Heart right ventricle (tissue), 16 donors: ENCODE measurements at regions not wholly inside any gene's neighbourhood (a gene's known extent, or its start where the extent isn't known, plus 50 kb on each side); places are given as distances from the start of the nearest gene placed in this dataset.

Experiments used
- ATAC-seq, 8 donors: fragments of 200-7000 bp; cut with Tn5 transposase; one replicate each; pipeline ENCODE4 v1.9.1; 2020; ENCODE audit warnings: mild to moderate bottlenecking in 8 of 8, moderate library complexity in 8 of 8, moderate number of reproducible peaks in 1 of 8
- DNase-seq, 2 donors: peaks; one replicate each; pipeline ENCODE4 v3.0.0-alpha.2; 2020
- H3K27ac ChIP-seq, 10 donors: fragments of 200-600 bp; sonication (generic) in 2 of 10; one replicate each; pipeline versions ENCODE4 v1.5.0 to v1.8.0; 2020 to 2022; ENCODE audit warnings: mild to moderate bottlenecking in 3 of 10
- H3K27me3 ChIP-seq, 7 donors: fragments of 200-600 bp; one replicate each; pipeline ENCODE4 v1.8.0; 2021 to 2022; ENCODE audit warnings: mild to moderate bottlenecking in 2 of 7
- H3K36me3 ChIP-seq, 9 donors: fragments of 200-600 bp; sonication (generic) in 1 of 9; one replicate each; pipeline versions ENCODE4 v1.5.0 to v1.8.0; 2020 to 2022; ENCODE audit warnings: mild to moderate bottlenecking in 2 of 9
- H3K4me1 ChIP-seq, 9 donors: fragments of 200-600 bp; sonication (generic) in 1 of 9; one replicate each; pipeline versions ENCODE4 v1.5.0 to v1.8.0; 2020 to 2022; ENCODE audit warnings: mild to moderate bottlenecking in 4 of 9
- H3K4me3 ChIP-seq, 10 donors: fragments of 200-600 bp; sonication (generic) in 2 of 10; one replicate each; pipeline versions ENCODE4 v1.5.0 to v1.8.0; 2020 to 2022; ENCODE audit warnings: mild to moderate bottlenecking in 7 of 10, moderate library complexity in 2 of 10
- H3K9me3 ChIP-seq, 11 donors: fragments of 200-600 bp in 10 of 11; sonication (generic) in 2 of 11; one replicate each; pipeline versions ENCODE4 v1.5.0 to v1.8.0; 2013 to 2022; ENCODE audit warnings: mild to moderate bottlenecking in 2 of 11, control low read depth in 1 of 11, moderate library complexity in 1 of 11
- CTCF ChIP-seq, 9 donors: fragments of 200-600 bp; sonication (generic) in 2 of 9; IDR thresholded peaks; one replicate each; pipeline versions ENCODE4 v1.5.0 to v1.8.0; 2021 to 2022; ENCODE audit warnings: antibody characterized with exemption in 9 of 9, mild to moderate bottlenecking in 5 of 9, moderate library complexity in 1 of 9
- WGBS, 2 donors: extraction: QIAGEN DNeasy Blood & Tissue Kit; methylation state at CpG; one replicate each; pipeline ENCODE4 v1.1.7; 2013; ENCODE audit warnings: inconsistent platforms in 1 of 2; 5-methylcytosine and 5-hydroxymethylcytosine counted together
- intact Hi-C, 10 donors: fragments of 100-400 bp; cut with DNase I; formaldehyde crosslinking; loops; one replicate each; pipeline versions ENCODE4 v1.11.1 to v1.14.2; 2022
- donor health status: Arrhythmogenic right ventricular cardiomyopathy.
- donor health status: ischemic (EF 13 %, LVEDD 7.1; RV severe dilation, severe dysfunction).
- donor health status: healthy with polysubstance abuse.
- donor health status: DM: no; HTN: yes; CAD: no.
- donor health status: DM: no; HTN: no; CAD: no.
- donor health status: ischemic (EF 25% LVEDD 6.9; RV normal size, moderate dysfunction).
- donor health status: ischemic (EF 25% LVEDD 5.7; RV mildly dilated, moderate dysfunction).
- donor health status: healthy.
- donor health status: DM: yes; HTN: yes; CAD: no.
- donor health status: Ischemic cardiomyopathy.
- donor health status: ischemic (EF 35%, LVEDD 5.7; RV mildly dilated, moderate dysfunction).
- donor health status: nonischemic (EF 11% LVEDD 7.7; RV severe dilation, severe dysfunction).
- donor health status: DM: yes; HTN: yes; CAD: no.
- donor health status: PGD.
- donor health status: ischemic (EF 29% LVEDD 5.4; RV normal size, mild dysfunction).
- donor health status: nonischemic (EF 23%, LVEDD 6.1; RV moderate dilation, normal function).

- intact Hi-C loops: no loop called here
- Histone ChIP-seq H3K4me1 (no peaks in the 10 kb centered on the region), H3K4me3 (no peak overlapping the region), H3K9me3 (peaks cover 0 to 3% (median 0%) of the 10 kb centered on the region in 11 donors), H3K27me3 (no peaks in the 10 kb centered on the region), H3K36me3 (no peaks in the 10 kb centered on the region), H3K27ac (no peak overlapping the region)
- 60% methylated on average over 3 of the region's 3 CpGs for WGBS, 2 donors
- no peak for TF ChIP-seq CTCF (IDR thresholded peaks at IDR 0.05)
- DNase-seq (no peak), ATAC-seq (no peak)
Measured at GRCh38 chr18:30245766-30246455, 796.6 kb downstream of the DSC3 start.

- no peak overlapping the region for H3K4me3 ChIP-seq
- ATAC-seq: no peak
- TF ChIP-seq CTCF (IDR thresholded peaks at IDR 0.05): no peak
Measured at GRCh38 chr18:30234755-30235154, 807.8 kb downstream of the DSC3 start.

GRCh38 chr18:30211112-30211511 is 831.4 kb downstream of the DSC3 start:
- TF ChIP-seq CTCF (IDR thresholded peaks at IDR 0.05): no peak
- Histone ChIP-seq H3K27me3 (no peaks in the 10 kb centered on the region), H3K27ac (no peak overlapping the region), H3K9me3 (peaks cover 0 to 21% (median 0%) of the 10 kb centered on the region in 11 donors), H3K4me3 (no peak overlapping the region), H3K36me3 (no peaks in the 10 kb centered on the region), H3K4me1 (no peaks in the 10 kb centered on the region)
- intact Hi-C loops: no loop called here
- DNase-seq (no peak), ATAC-seq (no peak)

More at GRCh38 chr18:30234755-30235154, 807.8 kb downstream of the DSC3 start:
- peaks cover 0 to 14% (median 0%) of the 10 kb centered on the region in 11 donors for H3K9me3 ChIP-seq
- no peak for DNase-seq
- H3K27ac ChIP-seq: no peak overlapping the region
- intact Hi-C loops: no loop called here
- H3K36me3 ChIP-seq: no peaks in the 10 kb centered on the region
- no peaks in the 10 kb centered on the region for H3K4me1 ChIP-seq
- no peaks in the 10 kb centered on the region for H3K27me3 ChIP-seq

GRCh38 chr18:30208546-30208945 is 834.0 kb downstream of the DSC3 start:
- H3K36me3 ChIP-seq: no peaks in the 10 kb centered on the region
- peaks cover 0 to 11% (median 0%) of the 10 kb centered on the region in 11 donors for H3K9me3 ChIP-seq
- intact Hi-C loops: no loop called here
- no peak for ATAC-seq
- H3K4me3 ChIP-seq: no peak overlapping the region
- H3K4me1 ChIP-seq: no peaks in the 10 kb centered on the region
- DNase-seq: no peak
- no peak overlapping the region for H3K27ac ChIP-seq
- WGBS, 2 donors: 57 to 63% methylated on average over 1 of the region's 1 CpG
- TF ChIP-seq CTCF (IDR thresholded peaks at IDR 0.05): no peak
- H3K27me3 ChIP-seq: no peaks in the 10 kb centered on the region
